ENCODE measurements at regions not wholly inside any gene's neighbourhood (a gene's known extent, or its start where the extent isn't known, plus 50 kb on each side); places are given as distances from the start of the nearest gene placed in this dataset.

DNA sequence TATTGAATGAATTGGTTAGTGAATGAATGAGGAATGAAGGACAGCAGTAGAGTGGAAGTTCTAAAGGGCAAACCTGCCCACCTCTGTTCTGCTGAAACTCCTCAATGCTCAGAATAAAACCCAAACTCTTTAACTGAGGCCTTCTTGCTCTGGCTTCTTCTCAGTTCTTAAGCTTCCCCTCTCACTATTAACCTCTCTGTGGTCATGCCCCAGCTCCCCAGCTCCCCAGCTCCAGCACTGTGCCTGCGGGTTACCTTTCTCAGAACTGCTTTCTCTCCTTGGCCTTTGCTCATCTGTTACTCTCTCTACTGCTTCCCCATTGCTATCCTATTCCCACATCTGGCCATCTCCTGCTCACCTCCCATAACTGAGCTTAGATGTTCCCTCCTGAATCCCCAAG is 137.4 kb downstream of the NXPE2 start:
- CTCF ChIA-PET, result no interaction called here

More for the DNA sequence above, 137.4 kb downstream of the NXPE2 start:
- H3K9ac ChIP-seq, result no peak overlapping the region
- no peaks in the 10 kb centered on the region for H3K79me2 ChIP-seq (ENCODE audit: insufficient read depth)
- H3K9me3 ChIP-seq, result no peaks in the 10 kb centered on the region
- no peak for DNase-seq
- no peak overlapping the region for H3K4me2 ChIP-seq
- no peak overlapping the region for H3K27ac ChIP-seq (ENCODE audit: low read depth in 2 of 2, low read length in 1 of 2)
- H2AFZ ChIP-seq (ENCODE audit: low read depth), result no peak overlapping the region
- no peaks in the 10 kb centered on the region for H3K9me2 ChIP-seq
- H3K4me1 ChIP-seq (ENCODE audit: control insufficient read depth in 1 of 2, insufficient read depth in 2 of 2, low read depth in 1 of 2, low read length in 1 of 2), result peaks cover 0 to 7% of the 10 kb centered on the region in 2 experiments; a peak in 1 of 4 replicates
- no peaks in the 10 kb centered on the region for H4K20me1 ChIP-seq (ENCODE audit: insufficient read depth)
- H3K4me3 ChIP-seq (ENCODE audit: low read depth in 2 of 2, low read length in 1 of 2), result no peak overlapping the region
- no peaks in the 10 kb centered on the region for H3K27me3 ChIP-seq (ENCODE audit: insufficient read depth)
- 15% methylated on average over 1 of the region's 1 CpG for WGBS (ENCODE audit: low lambda C conversion rate)
- no peaks in the 10 kb centered on the region for H3K36me3 ChIP-seq (replicated peaks in 1 of 2; ENCODE audit: control insufficient read depth in 1 of 2, insufficient read depth in 2 of 2, low read length in 1 of 2)
- POLR2A ChIA-PET, result no interaction called here
- TF ChIP-seq NRF1 (IDR thresholded peaks at IDR 0.05; ENCODE audit: low read depth, low read length), result no peak
- TF ChIP-seq, protein P1, sequence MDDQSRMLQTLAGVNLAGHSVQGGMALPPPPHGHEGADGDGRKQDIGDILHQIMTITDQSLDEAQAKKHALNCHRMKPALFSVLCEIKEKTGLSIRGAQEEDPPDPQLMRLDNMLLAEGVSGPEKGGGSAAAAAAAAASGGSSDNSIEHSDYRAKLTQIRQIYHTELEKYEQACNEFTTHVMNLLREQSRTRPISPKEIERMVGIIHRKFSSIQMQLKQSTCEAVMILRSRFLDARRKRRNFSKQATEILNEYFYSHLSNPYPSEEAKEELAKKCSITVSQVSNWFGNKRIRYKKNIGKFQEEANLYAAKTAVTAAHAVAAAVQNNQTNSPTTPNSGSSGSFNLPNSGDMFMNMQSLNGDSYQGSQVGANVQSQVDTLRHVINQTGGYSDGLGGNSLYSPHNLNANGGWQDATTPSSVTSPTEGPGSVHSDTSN (IDR thresholded peaks at IDR 0.05), result no peak
- TF ChIP-seq, protein P2, sequence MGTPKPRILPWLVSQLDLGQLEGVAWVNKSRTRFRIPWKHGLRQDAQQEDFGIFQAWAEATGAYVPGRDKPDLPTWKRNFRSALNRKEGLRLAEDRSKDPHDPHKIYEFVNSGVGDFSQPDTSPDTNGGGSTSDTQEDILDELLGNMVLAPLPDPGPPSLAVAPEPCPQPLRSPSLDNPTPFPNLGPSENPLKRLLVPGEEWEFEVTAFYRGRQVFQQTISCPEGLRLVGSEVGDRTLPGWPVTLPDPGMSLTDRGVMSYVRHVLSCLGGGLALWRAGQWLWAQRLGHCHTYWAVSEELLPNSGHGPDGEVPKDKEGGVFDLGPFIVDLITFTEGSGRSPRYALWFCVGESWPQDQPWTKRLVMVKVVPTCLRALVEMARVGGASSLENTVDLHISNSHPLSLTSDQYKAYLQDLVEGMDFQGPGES (IDR thresholded peaks at IDR 0.05; ENCODE audit: low read depth, low read length), result no peak
- TF ChIP-seq FOXM1 (IDR thresholded peaks at IDR 0.05; ENCODE audit: low read depth), result no peak
- TF ChIP-seq GATA2 (CRISPR knock-in tag; IDR thresholded peaks at IDR 0.05), result no peak
- TF ChIP-seq, protein P3, sequence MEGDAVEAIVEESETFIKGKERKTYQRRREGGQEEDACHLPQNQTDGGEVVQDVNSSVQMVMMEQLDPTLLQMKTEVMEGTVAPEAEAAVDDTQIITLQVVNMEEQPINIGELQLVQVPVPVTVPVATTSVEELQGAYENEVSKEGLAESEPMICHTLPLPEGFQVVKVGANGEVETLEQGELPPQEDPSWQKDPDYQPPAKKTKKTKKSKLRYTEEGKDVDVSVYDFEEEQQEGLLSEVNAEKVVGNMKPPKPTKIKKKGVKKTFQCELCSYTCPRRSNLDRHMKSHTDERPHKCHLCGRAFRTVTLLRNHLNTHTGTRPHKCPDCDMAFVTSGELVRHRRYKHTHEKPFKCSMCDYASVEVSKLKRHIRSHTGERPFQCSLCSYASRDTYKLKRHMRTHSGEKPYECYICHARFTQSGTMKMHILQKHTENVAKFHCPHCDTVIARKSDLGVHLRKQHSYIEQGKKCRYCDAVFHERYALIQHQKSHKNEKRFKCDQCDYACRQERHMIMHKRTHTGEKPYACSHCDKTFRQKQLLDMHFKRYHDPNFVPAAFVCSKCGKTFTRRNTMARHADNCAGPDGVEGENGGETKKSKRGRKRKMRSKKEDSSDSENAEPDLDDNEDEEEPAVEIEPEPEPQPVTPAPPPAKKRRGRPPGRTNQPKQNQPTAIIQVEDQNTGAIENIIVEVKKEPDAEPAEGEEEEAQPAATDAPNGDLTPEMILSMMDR (IDR thresholded peaks at IDR 0.05), result no peak
- no peak for TF ChIP-seq RCOR1 (IDR thresholded peaks at IDR 0.05; ENCODE audit: low read length)
- TF ChIP-seq POLR2AphosphoS5 (IDR thresholded peaks at IDR 0.05; ENCODE audit: low read depth, low read length), result no peak
- TF ChIP-seq, protein P4, sequence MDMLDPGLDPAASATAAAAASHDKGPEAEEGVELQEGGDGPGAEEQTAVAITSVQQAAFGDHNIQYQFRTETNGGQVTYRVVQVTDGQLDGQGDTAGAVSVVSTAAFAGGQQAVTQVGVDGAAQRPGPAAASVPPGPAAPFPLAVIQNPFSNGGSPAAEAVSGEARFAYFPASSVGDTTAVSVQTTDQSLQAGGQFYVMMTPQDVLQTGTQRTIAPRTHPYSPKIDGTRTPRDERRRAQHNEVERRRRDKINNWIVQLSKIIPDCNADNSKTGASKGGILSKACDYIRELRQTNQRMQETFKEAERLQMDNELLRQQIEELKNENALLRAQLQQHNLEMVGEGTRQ (IDR thresholded peaks at IDR 0.05; ENCODE audit: borderline replicate concordance, low read depth, low read length), result no peak
- no peak for TF ChIP-seq CHD2 (IDR thresholded peaks at IDR 0.05; ENCODE audit: low read length, partially characterized antibody)
- no peak for TF ChIP-seq FOXJ3 (CRISPR knock-in tag; IDR thresholded peaks at IDR 0.05)
- TF ChIP-seq TCF12 (IDR thresholded peaks at IDR 0.05), result no peak
- no peak for TF ChIP-seq RAD21 (IDR thresholded peaks at IDR 0.05; ENCODE audit: low read length)
- TF ChIP-seq EP300 (IDR thresholded peaks at IDR 0.05; ENCODE audit: borderline replicate concordance in 1 of 2, low read depth in 1 of 2, low read length in 1 of 2), result no peak
- no peak for TF ChIP-seq ELF1 (IDR thresholded peaks at IDR 0.05)
- TF ChIP-seq TAF1 (IDR thresholded peaks at IDR 0.05; ENCODE audit: borderline replicate concordance, low read depth, low read length), result no peak
- no peak for TF ChIP-seq TEAD4 (IDR thresholded peaks at IDR 0.05; ENCODE audit: borderline replicate concordance, insufficient read depth)
- no peak for TF ChIP-seq YY1 (IDR thresholded peaks at IDR 0.05; ENCODE audit: low read depth)
- TF ChIP-seq, protein P5, sequence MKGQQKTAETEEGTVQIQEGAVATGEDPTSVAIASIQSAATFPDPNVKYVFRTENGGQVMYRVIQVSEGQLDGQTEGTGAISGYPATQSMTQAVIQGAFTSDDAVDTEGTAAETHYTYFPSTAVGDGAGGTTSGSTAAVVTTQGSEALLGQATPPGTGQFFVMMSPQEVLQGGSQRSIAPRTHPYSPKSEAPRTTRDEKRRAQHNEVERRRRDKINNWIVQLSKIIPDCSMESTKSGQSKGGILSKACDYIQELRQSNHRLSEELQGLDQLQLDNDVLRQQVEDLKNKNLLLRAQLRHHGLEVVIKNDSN (IDR thresholded peaks at IDR 0.05; ENCODE audit: borderline replicate concordance, low read depth), result no peak
- no peaks in the 10 kb centered on the region for H3F3A ChIP-seq (replicated peaks; ENCODE audit: insufficient read depth)
